ENCODE measurements at regions not wholly inside any gene's neighbourhood (a gene's known extent, or its start where the extent isn't known, plus 50 kb on each side); places are given as distances from the start of the nearest gene placed in this dataset.

GRCh38 chr14:22122829-22123560, 449.4 kb upstream of the OR4E1 start:
- no peak for TF ChIP-seq POLR2A (IDR thresholded peaks at IDR 0.05)
- TF ChIP-seq CTCF (IDR thresholded peaks at IDR 0.05): no peak

Measured in adrenal gland (tissue), 5 donors.